ENCODE measurements at regions not wholly inside any gene's neighbourhood (a gene's known extent, or its start where the extent isn't known, plus 50 kb on each side); places are given as distances from the start of the nearest gene placed in this dataset.

DNA sequence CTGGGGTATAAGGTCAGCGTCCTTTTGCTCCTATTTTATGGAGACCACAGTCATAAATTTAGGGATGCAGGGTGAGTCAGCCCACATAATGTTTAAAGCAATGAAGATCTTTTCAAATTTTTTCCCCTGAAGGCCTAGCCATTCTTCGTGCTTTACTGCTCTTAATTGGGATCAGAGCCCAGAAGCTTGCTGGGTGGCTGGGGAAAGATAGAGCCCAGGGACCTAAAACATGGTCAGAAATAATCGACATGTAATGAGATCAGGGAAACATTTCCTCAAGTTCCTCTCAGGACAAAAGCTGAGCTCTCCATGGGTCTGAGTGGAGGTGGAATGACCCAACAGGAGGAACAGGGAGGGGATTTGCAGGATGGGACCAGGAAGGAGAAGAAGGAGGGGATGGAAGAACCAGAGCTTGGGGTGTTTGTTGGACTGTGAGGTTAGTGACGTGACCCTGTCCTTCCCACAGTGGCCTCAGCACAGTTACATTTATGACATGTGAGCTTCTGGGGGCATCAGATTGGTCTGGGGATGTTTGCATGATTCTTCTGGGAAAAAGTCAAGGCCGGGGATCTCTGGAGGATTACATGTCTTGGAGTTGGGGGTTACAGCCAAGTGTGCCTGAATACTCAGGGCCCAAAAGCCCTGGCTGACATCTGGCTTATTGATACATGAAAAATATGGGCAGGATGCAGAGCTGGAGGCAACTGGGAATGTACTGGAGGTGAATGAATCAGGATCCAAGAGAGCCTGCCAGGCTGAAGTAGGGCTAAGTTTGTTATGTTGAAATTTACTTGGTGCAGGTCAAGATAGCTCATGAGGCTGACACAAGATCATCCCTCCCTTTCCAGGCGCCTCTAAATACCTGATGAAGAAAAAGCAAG, 477.9 kb downstream of the RPS24 start:
- Mint-ChIP-seq H3K4me1 (no peaks in the 10 kb centered on the region), H3K27me3 (peaks cover 31% of the 10 kb centered on the region), H3K36me3 (ENCODE audit: insufficient read depth) (no peaks in the 10 kb centered on the region), H3K27ac (ENCODE audit: low read depth) (no peak overlapping the region), H3K4me3 (no peak overlapping the region), H3K9me3 (no peaks in the 10 kb centered on the region)
- ATAC-seq (replicated peaks; ENCODE audit: extremely low read depth, poor library complexity, severe bottlenecking) (no peak), DNase-seq (ENCODE audit: low spot score in 2 of 2) (no peak)

- H3K27me3 Mint-ChIP-seq: peaks cover 32% of the 10 kb centered on the region
- H3K4me3 Mint-ChIP-seq: no peak overlapping the region
- H3K36me3 Mint-ChIP-seq (ENCODE audit: insufficient read depth): no peaks in the 10 kb centered on the region
- no peak for ATAC-seq (replicated peaks; ENCODE audit: extremely low read depth, poor library complexity, severe bottlenecking)
- H3K27ac Mint-ChIP-seq (ENCODE audit: low read depth): no peak overlapping the region
- peak in 1 of 2 donors; percentile 2 for DNase-seq (ENCODE audit: low spot score in 2 of 2)
- H3K9me3 Mint-ChIP-seq: no peaks in the 10 kb centered on the region
- H3K4me1 Mint-ChIP-seq: no peaks in the 10 kb centered on the region
These were observed 478.5 kb downstream of the RPS24 start for GRCh38 chr10:78512205-78512550.

- H3K36me3 Mint-ChIP-seq (ENCODE audit: insufficient read depth): no peaks in the 10 kb centered on the region
- ATAC-seq (replicated peaks; ENCODE audit: extremely low read depth, poor library complexity, severe bottlenecking) (no peak), DNase-seq (ENCODE audit: low spot score in 2 of 2) (no peak)
- no peaks in the 10 kb centered on the region for H3K9me3 Mint-ChIP-seq
- no peak overlapping the region for H3K4me3 Mint-ChIP-seq
- H3K4me1 Mint-ChIP-seq: no peaks in the 10 kb centered on the region
- peaks cover 44% of the 10 kb centered on the region for H3K27me3 Mint-ChIP-seq
- no peak overlapping the region for H3K27ac Mint-ChIP-seq (ENCODE audit: low read depth)
These were observed 479.7 kb downstream of the RPS24 start for GRCh38 chr10:78513330-78513729.

- H3K4me3 Mint-ChIP-seq: no peak overlapping the region
- H3K4me1 Mint-ChIP-seq: no peaks in the 10 kb centered on the region
- H3K27ac Mint-ChIP-seq (ENCODE audit: low read depth): no peak overlapping the region
- H3K27me3 Mint-ChIP-seq: peaks cover 38% of the 10 kb centered on the region
- DNase-seq (ENCODE audit: low spot score in 2 of 2) (no peak), ATAC-seq (replicated peaks; ENCODE audit: extremely low read depth, poor library complexity, severe bottlenecking) (no peak)
- H3K36me3 Mint-ChIP-seq (ENCODE audit: insufficient read depth): no peaks in the 10 kb centered on the region
- H3K9me3 Mint-ChIP-seq: no peaks in the 10 kb centered on the region
These were observed 480.3 kb downstream of the RPS24 start for GRCh38 chr10:78513986-78514385.

GRCh38 chr10:78514459-78514858, 480.8 kb downstream of the RPS24 start:
- H3K27ac Mint-ChIP-seq (ENCODE audit: low read depth): no peak overlapping the region
- H3K4me3 Mint-ChIP-seq: no peak overlapping the region
- H3K27me3 Mint-ChIP-seq: peaks cover 33% of the 10 kb centered on the region
- no peaks in the 10 kb centered on the region for H3K9me3 Mint-ChIP-seq
- ATAC-seq (replicated peaks; ENCODE audit: extremely low read depth, poor library complexity, severe bottlenecking): no peak
- H3K4me1 Mint-ChIP-seq: no peaks in the 10 kb centered on the region
- DNase-seq (ENCODE audit: low spot score in 2 of 2): no peak
- no peaks in the 10 kb centered on the region for H3K36me3 Mint-ChIP-seq (ENCODE audit: insufficient read depth)

DNA sequence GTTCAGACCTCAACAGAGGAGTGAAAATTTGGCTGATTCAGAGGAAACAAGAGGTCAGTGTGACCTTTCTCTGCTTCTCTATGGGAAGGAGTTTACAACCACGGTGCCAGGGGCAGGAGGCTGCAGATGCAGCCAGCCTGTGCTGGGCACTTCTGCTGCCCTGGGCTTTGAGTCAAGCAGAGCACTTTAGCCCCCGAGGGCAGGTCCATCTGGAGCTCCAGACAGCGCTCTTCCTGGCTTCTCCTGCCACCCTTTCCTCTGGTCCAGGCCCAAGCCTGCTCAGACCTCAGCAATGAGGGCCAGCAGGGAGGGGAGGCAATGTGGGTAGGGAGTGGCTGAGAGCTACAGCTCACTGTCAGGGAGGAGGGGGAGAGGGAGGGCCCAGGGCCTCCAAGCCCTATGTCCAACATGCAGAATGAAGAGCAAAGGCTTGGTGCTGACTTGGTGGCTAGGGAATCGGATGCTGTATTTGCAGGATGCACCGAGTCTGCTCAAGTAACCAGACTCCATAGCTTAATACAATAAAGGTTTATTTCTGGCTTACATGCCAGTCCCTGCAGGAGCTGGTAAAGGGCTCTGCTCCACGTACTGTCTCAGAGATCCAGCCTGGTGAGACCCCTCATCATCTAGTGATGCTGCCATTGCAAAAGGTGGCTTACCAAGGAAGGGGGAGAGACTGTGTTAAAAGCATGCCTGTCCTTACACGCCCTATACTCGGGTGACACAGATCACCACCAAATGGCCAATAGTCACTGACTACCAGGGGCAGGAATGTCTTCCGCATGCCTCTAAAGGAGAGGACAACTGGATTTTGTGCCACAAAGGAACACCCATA, 481.6 kb downstream of the RPS24 start:
- H3K36me3 Mint-ChIP-seq (ENCODE audit: insufficient read depth): no peaks in the 10 kb centered on the region
- ATAC-seq (replicated peaks; ENCODE audit: extremely low read depth, poor library complexity, severe bottlenecking) (no peak), DNase-seq (ENCODE audit: low spot score in 2 of 2) (peak in 1 of 2 donors; percentile 4)
- H3K27me3 Mint-ChIP-seq: peaks cover 27% of the 10 kb centered on the region
- no peaks in the 10 kb centered on the region for H3K9me3 Mint-ChIP-seq
- H3K4me3 Mint-ChIP-seq: no peak overlapping the region
- no peaks in the 10 kb centered on the region for H3K4me1 Mint-ChIP-seq
- no peak overlapping the region for H3K27ac Mint-ChIP-seq (ENCODE audit: low read depth)

DNA sequence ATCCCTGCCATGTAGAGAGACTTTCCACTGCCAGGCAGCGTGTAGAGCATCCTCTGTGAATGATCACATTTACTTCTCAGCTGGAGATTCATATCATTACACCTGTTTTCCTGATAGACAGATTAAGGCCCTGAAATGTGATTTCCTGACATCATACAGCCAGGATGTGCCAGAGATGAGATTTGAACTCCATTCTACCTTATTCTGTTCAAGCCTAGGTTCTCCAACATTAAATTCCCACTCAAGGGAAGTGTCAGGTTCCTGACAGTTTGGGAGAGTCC, 482.1 kb downstream of the RPS24 start:
- Mint-ChIP-seq H3K9me3 (no peaks in the 10 kb centered on the region), H3K36me3 (ENCODE audit: insufficient read depth) (no peaks in the 10 kb centered on the region), H3K4me1 (no peaks in the 10 kb centered on the region), H3K4me3 (no peak overlapping the region), H3K27me3 (peaks cover 27% of the 10 kb centered on the region), H3K27ac (ENCODE audit: low read depth) (no peak overlapping the region)
- DNase-seq (ENCODE audit: low spot score in 2 of 2): no peak
- ATAC-seq (replicated peaks; ENCODE audit: extremely low read depth, poor library complexity, severe bottlenecking): no peak

- H3K27ac Mint-ChIP-seq (ENCODE audit: low read depth): no peak overlapping the region
- ATAC-seq (replicated peaks; ENCODE audit: extremely low read depth, poor library complexity, severe bottlenecking): no peak
- no peak overlapping the region for H3K4me3 Mint-ChIP-seq
- DNase-seq (ENCODE audit: low spot score in 2 of 2): peak in 1 of 2 donors; percentile 5
- H3K9me3 Mint-ChIP-seq: no peaks in the 10 kb centered on the region
- H3K27me3 Mint-ChIP-seq: peaks cover 24% of the 10 kb centered on the region
- no peaks in the 10 kb centered on the region for H3K4me1 Mint-ChIP-seq
- H3K36me3 Mint-ChIP-seq (ENCODE audit: insufficient read depth): no peaks in the 10 kb centered on the region
These were observed 482.6 kb downstream of the RPS24 start for GRCh38 chr10:78516236-78516635.

DNA sequence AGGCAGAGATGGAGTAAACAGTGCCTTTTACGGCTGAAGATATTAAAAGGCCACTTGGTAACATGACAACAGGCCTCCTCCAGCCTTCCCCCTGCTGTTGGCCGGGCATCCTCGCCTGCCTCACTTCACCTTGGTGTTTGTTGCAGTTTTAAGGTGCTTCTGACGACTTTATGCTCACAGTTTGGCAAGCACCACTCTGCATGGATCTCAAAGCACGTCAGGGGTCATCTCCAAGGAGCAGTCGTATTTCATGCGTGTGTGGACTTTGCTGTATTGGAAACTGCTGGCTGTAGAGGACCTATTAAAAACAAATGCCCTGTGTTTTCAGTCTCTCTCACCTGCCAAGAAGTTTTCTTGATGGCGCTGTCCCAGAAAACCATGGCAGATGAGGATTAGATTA, 483.1 kb downstream of the RPS24 start:
- H3K9me3 Mint-ChIP-seq: no peaks in the 10 kb centered on the region
- H3K36me3 Mint-ChIP-seq (ENCODE audit: insufficient read depth): no peaks in the 10 kb centered on the region
- no peak overlapping the region for H3K4me3 Mint-ChIP-seq
- peaks cover 19% of the 10 kb centered on the region for H3K27me3 Mint-ChIP-seq
- no peaks in the 10 kb centered on the region for H3K4me1 Mint-ChIP-seq
- H3K27ac Mint-ChIP-seq (ENCODE audit: low read depth): no peak overlapping the region
- DNase-seq (ENCODE audit: low spot score in 2 of 2) (peak in 1 of 2 donors; percentile 1), ATAC-seq (replicated peaks; ENCODE audit: extremely low read depth, poor library complexity, severe bottlenecking) (no peak)

- ATAC-seq (replicated peaks; ENCODE audit: extremely low read depth, poor library complexity, severe bottlenecking) (no peak), DNase-seq (ENCODE audit: low spot score in 2 of 2) (no peak)
- no peaks in the 10 kb centered on the region for H3K4me1 Mint-ChIP-seq
- H3K4me3 Mint-ChIP-seq: no peak overlapping the region
- no peaks in the 10 kb centered on the region for H3K9me3 Mint-ChIP-seq
- no peak overlapping the region for H3K27ac Mint-ChIP-seq (ENCODE audit: low read depth)
- peaks cover 13% of the 10 kb centered on the region for H3K27me3 Mint-ChIP-seq
- peaks cover 2% of the 10 kb centered on the region for H3K36me3 Mint-ChIP-seq (ENCODE audit: insufficient read depth)
These were observed 484.6 kb downstream of the RPS24 start for GRCh38 chr10:78518224-78518623.

DNA sequence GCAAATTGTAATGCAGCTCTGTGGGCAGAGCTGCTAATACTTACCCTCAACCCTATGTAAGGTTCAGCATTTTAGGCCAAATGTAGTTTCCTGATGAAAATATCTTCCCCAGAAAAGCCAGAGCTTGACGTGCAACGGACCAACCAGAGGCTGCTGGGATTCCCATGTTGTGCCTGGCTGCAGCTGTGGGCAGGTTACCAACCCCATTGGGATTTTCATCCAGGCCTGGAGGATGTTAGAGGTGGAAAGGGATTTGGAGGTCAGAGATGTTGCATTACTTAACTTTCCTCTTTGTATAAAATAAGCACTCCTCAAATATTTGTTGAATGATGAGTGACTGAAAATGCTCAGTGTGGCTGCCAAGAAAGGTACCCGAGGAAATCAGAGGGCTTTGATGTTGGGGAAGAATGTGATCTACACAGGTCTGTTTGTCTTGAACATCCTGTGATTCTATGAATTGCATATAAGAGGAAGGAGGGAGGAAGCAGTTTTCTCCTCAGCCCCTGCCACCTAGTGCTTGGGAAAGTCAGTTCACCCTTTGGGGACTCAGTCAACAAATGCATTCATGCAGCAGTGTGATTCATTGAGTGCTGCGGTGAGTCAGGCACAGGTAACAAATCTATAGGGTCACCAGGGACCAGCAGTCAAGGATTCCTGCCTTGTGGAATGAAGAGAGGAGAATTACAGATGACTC, 487.2 kb downstream of the RPS24 start:
- Mint-ChIP-seq H3K4me1 (no peaks in the 10 kb centered on the region), H3K27me3 (peaks cover 26% of the 10 kb centered on the region), H3K9me3 (no peaks in the 10 kb centered on the region), H3K36me3 (ENCODE audit: insufficient read depth) (peaks cover 2% of the 10 kb centered on the region), H3K4me3 (no peak overlapping the region), H3K27ac (ENCODE audit: low read depth) (no peak overlapping the region)
- ATAC-seq (replicated peaks; ENCODE audit: extremely low read depth, poor library complexity, severe bottlenecking) (no peak), DNase-seq (ENCODE audit: low spot score in 2 of 2) (no peak)

GRCh38 chr10:78523453-78523852, 489.8 kb downstream of the RPS24 start:
- Mint-ChIP-seq H3K27ac (ENCODE audit: low read depth) (no peak overlapping the region), H3K27me3 (peaks cover 13% of the 10 kb centered on the region), H3K36me3 (ENCODE audit: insufficient read depth) (peaks cover 2% of the 10 kb centered on the region), H3K9me3 (no peaks in the 10 kb centered on the region), H3K4me3 (no peak overlapping the region), H3K4me1 (no peaks in the 10 kb centered on the region)
- ATAC-seq (replicated peaks; ENCODE audit: extremely low read depth, poor library complexity, severe bottlenecking) (no peak), DNase-seq (ENCODE audit: low spot score in 2 of 2) (no peak)

Data from central memory CD8-positive, alpha-beta T cell (primary cell).